ENCODE measurements at regions not wholly inside any gene's neighbourhood (a gene's known extent, or its start where the extent isn't known, plus 50 kb on each side); places are given as distances from the start of the nearest gene placed in this dataset.

- no peak overlapping the region for H3K4me3 Mint-ChIP-seq
- no peak overlapping the region for H3K27ac Mint-ChIP-seq
- H3K4me1 Mint-ChIP-seq: no peaks in the 10 kb centered on the region
- Histone ChIP-seq H3K4me1 (ENCODE audit: control insufficient read depth, insufficient read depth, low read length) (no peaks in the 10 kb centered on the region), H3K4me3 (ENCODE audit: low read length) (no peak overlapping the region), H3K27me3 (ENCODE audit: control insufficient read depth, insufficient read depth, low read length) (no peaks in the 10 kb centered on the region), H3K9me3 (ENCODE audit: control insufficient read depth, insufficient read depth, low read length) (peaks cover 6% of the 10 kb centered on the region), H3K36me3 (ENCODE audit: control insufficient read depth, insufficient read depth, low read length) (no peaks in the 10 kb centered on the region), H3K27ac (ENCODE audit: low read length) (no peak overlapping the region)
- H3K9me3 Mint-ChIP-seq: peaks cover 2 to 13% of the 10 kb centered on the region in 2 donors
- WGBS (ENCODE audit: insufficient coverage): 25% methylated on average over 2 of the region's 3 CpGs
- H3K36me3 Mint-ChIP-seq: no peaks in the 10 kb centered on the region
- intact Hi-C loops (cut with micrococcal nuclease): no loop called here
- DNase-seq (no peak), ATAC-seq (no peak)
- TF ChIP-seq CTCF (IDR thresholded peaks at IDR 0.05): no peak
- H3K27me3 Mint-ChIP-seq (ENCODE audit: low read depth in 2 of 2): no peaks in the 10 kb centered on the region
Observed at GRCh38 chr12:17358835-17359234, 731.2 kb downstream of the RERGL start.

- no peaks in the 10 kb centered on the region for H3K4me1 Mint-ChIP-seq
- 70% methylated on average over 1 of the region's 1 CpG for WGBS (ENCODE audit: insufficient coverage)
- no peak for TF ChIP-seq CTCF (IDR thresholded peaks at IDR 0.05)
Observed at GRCh38 chr12:17357396-17357795, 732.6 kb downstream of the RERGL start.

GRCh38 chr12:17352164-17352563 is 737.8 kb downstream of the RERGL start:
- Mint-ChIP-seq H3K4me1 (no peaks in the 10 kb centered on the region), H3K9me3 (peaks cover 7 to 15% of the 10 kb centered on the region in 2 donors), H3K27me3 (ENCODE audit: low read depth in 2 of 2) (no peaks in the 10 kb centered on the region), H3K27ac (no peak overlapping the region), H3K36me3 (peaks cover 19% of the 10 kb centered on the region), H3K4me3 (no peak overlapping the region)
- DNase-seq (no peak), ATAC-seq (no peak)
- Histone ChIP-seq H3K27me3 (ENCODE audit: control insufficient read depth, insufficient read depth, low read length) (no peaks in the 10 kb centered on the region), H3K9me3 (ENCODE audit: control insufficient read depth, insufficient read depth, low read length) (peaks cover 4% of the 10 kb centered on the region), H3K4me3 (ENCODE audit: low read length) (no peak overlapping the region), H3K4me1 (ENCODE audit: control insufficient read depth, insufficient read depth, low read length) (no peaks in the 10 kb centered on the region), H3K27ac (ENCODE audit: low read length) (no peak overlapping the region), H3K36me3 (ENCODE audit: control insufficient read depth, insufficient read depth, low read length) (no peaks in the 10 kb centered on the region)
- WGBS (ENCODE audit: insufficient coverage): no CpG with 5 or more reads among the region's 1 CpG
- intact Hi-C loops (cut with micrococcal nuclease): no loop called here
- TF ChIP-seq CTCF (IDR thresholded peaks at IDR 0.05): no peak

More at GRCh38 chr12:17357396-17357795, 732.6 kb downstream of the RERGL start:
- Mint-ChIP-seq H3K4me3 (no peak overlapping the region), H3K27me3 (ENCODE audit: low read depth in 2 of 2) (no peaks in the 10 kb centered on the region), H3K36me3 (no peaks in the 10 kb centered on the region), H3K9me3 (peaks cover under 1 to 15% of the 10 kb centered on the region in 2 donors), H3K27ac (no peak overlapping the region)
- peaks cover 6% of the 10 kb centered on the region for H3K9me3 ChIP-seq (ENCODE audit: control insufficient read depth, insufficient read depth, low read length)
- H3K4me1 ChIP-seq (ENCODE audit: control insufficient read depth, insufficient read depth, low read length): no peaks in the 10 kb centered on the region
- intact Hi-C loops (cut with micrococcal nuclease): no loop called here
- DNase-seq (no peak), ATAC-seq (no peak)
- H3K4me3 ChIP-seq (ENCODE audit: low read length): no peak overlapping the region
- H3K27me3 ChIP-seq (ENCODE audit: control insufficient read depth, insufficient read depth, low read length): no peaks in the 10 kb centered on the region
- H3K27ac ChIP-seq (ENCODE audit: low read length): no peak overlapping the region
- H3K36me3 ChIP-seq (ENCODE audit: control insufficient read depth, insufficient read depth, low read length): no peaks in the 10 kb centered on the region

DNA sequence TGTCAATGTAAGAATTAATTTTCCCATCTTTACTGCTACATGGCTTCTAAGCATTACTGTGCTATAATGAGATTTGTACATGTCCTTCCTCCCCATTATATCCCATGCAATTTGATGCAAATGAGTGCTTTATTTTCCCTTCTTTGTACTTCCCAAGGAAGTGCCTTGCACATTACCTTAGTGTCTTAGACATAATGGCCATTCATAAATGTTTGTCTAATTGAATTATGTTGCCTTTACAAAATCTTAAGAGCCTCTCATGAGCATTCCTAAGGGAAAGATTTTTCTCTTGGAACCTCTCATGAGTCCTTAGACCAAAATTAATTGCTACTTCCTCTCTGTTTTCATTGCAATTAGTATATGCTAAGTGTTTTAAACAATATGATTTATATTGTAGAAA is 741.7 kb downstream of the RERGL start:
- Mint-ChIP-seq H3K27ac (no peak overlapping the region), H3K4me3 (no peak overlapping the region), H3K27me3 (ENCODE audit: low read depth in 2 of 2) (no peaks in the 10 kb centered on the region), H3K36me3 (peaks cover 19% of the 10 kb centered on the region), H3K4me1 (no peaks in the 10 kb centered on the region), H3K9me3 (peaks cover 13 to 18% of the 10 kb centered on the region in 2 donors)
- H3K27me3 ChIP-seq (ENCODE audit: control insufficient read depth, insufficient read depth, low read length): no peaks in the 10 kb centered on the region
- ATAC-seq (no peak), DNase-seq (no peak)
- H3K9me3 ChIP-seq (ENCODE audit: control insufficient read depth, insufficient read depth, low read length): no peaks in the 10 kb centered on the region
- no peak overlapping the region for H3K4me3 ChIP-seq (ENCODE audit: low read length)
- intact Hi-C loops (cut with micrococcal nuclease): no loop called here
- no peak for TF ChIP-seq CTCF (IDR thresholded peaks at IDR 0.05)
- no peaks in the 10 kb centered on the region for H3K4me1 ChIP-seq (ENCODE audit: control insufficient read depth, insufficient read depth, low read length)
- H3K36me3 ChIP-seq (ENCODE audit: control insufficient read depth, insufficient read depth, low read length): no peaks in the 10 kb centered on the region
- no peak overlapping the region for H3K27ac ChIP-seq (ENCODE audit: low read length)
